CD14-positive monocyte (primary cell): ENCODE measurements at regions not wholly inside any gene's neighbourhood (a gene's known extent, or its start where the extent isn't known, plus 50 kb on each side); places are given as distances from the start of the nearest gene placed in this dataset.
"Not testable (repeated sequence)": the region's sequence is repeated elsewhere in the genome, so short reads cannot be mapped to it uniquely, and the experiment has no call there.

Source experiments
- DNase-seq, 3 donors: peaks; one replicate each; pipeline ENCODE4 v3.0.0-alpha.2; 2011 to 2022
- H2AFZ ChIP-seq: 2 replicates; pipeline ENCODE4 v1.6.0; 2012; ENCODE audit warnings: mild to moderate bottlenecking, low read depth, low read length, inconsistent platforms; ENCODE audit not compliant: insufficient read depth, poor library complexity, severe bottlenecking
- H3K27ac ChIP-seq, 2 donors: 1 replicate in 1 of 2; 2 replicates in 1 of 2; pipeline ENCODE4 v1.5.1; 2012 to 2013; ENCODE audit warnings: low read length in 2 of 2, control low read depth in 1 of 2, inconsistent platforms in 1 of 2, low read depth in 1 of 2, mild to moderate bottlenecking in 1 of 2
- H3K27me3 ChIP-seq, 2 donors: one replicate each; pipeline versions ENCODE4 v1.6.0 to v1.6.1; 2011 to 2013; ENCODE audit warnings: low read length in 2 of 2; ENCODE audit not compliant: control insufficient read depth in 2 of 2, insufficient read depth in 2 of 2
- H3K36me3 ChIP-seq, 2 donors: replicated peaks in 1 of 2; 1 replicate in 1 of 2; 2 replicates in 1 of 2; pipeline versions ENCODE4 v1.5.1 to v1.6.1; 2012 to 2013; ENCODE audit warnings: low read length in 2 of 2, control low read depth in 1 of 2, inconsistent platforms in 1 of 2, mild to moderate bottlenecking in 1 of 2; ENCODE audit not compliant: insufficient read depth in 2 of 2, control insufficient read depth in 1 of 2
- H3K4me1 ChIP-seq, 2 donors: 1 replicate in 1 of 2; 2 replicates in 1 of 2; pipeline versions ENCODE4 v1.5.1 to v1.6.1; 2012 to 2013; ENCODE audit warnings: low read length in 2 of 2, control low read depth in 1 of 2, inconsistent platforms in 1 of 2, mild to moderate bottlenecking in 1 of 2, moderate library complexity in 1 of 2; ENCODE audit not compliant: insufficient read depth in 2 of 2, control insufficient read depth in 1 of 2
- H3K4me2 ChIP-seq: replicated peaks from 2 replicates; pipeline ENCODE3; 2012; ENCODE audit warnings: low read length, moderate library complexity, mild to moderate bottlenecking; ENCODE audit not compliant: poor library complexity, severe bottlenecking; ENCODE audit errors: extremely low read depth
- H3K4me3 ChIP-seq, 3 experiments: fragments of 200-600 bp in 1 of 3; sonication (generic) in 1 of 3; replicated peaks in 1 of 3; 1 replicate in 2 of 3; 2 replicates in 1 of 3; pipeline ENCODE4 v1.5.1; 2011 to 2013; ENCODE audit warnings: low read length in 3 of 3, mild to moderate bottlenecking in 3 of 3, control low read depth in 2 of 3, low read depth in 2 of 3, inconsistent platforms in 1 of 3, moderate library complexity in 1 of 3
- H3K79me2 ChIP-seq: 2 replicates; pipeline ENCODE4 v1.6.0; 2012; ENCODE audit warnings: mild to moderate bottlenecking, control low read depth, inconsistent platforms, low read length, moderate library complexity; ENCODE audit not compliant: insufficient read depth
- H3K9ac ChIP-seq: 2 replicates; pipeline ENCODE4 v1.6.0; 2017; ENCODE audit warnings: low read length, mild to moderate bottlenecking; ENCODE audit not compliant: insufficient read depth, poor library complexity, severe bottlenecking
- H3K9me3 ChIP-seq, 2 donors: replicated peaks in 1 of 2; 1 replicate in 1 of 2; 2 replicates in 1 of 2; pipeline versions ENCODE4 v1.5.1 to v1.6.1; 2012 to 2013; ENCODE audit warnings: low read length in 2 of 2, control low read depth in 1 of 2; ENCODE audit not compliant: control insufficient read depth in 1 of 2, insufficient read depth in 1 of 2
- H4K20me1 ChIP-seq: 2 replicates; pipeline ENCODE4 v1.6.0; 2012; ENCODE audit warnings: mild to moderate bottlenecking, low read length, control low read depth, moderate library complexity; ENCODE audit not compliant: insufficient read depth
- H3K27ac Mint-ChIP-seq, 7 donors: one replicate each; pipeline ENCODE4 v1.8.0; 2020; ENCODE audit warnings: mild to moderate bottlenecking in 7 of 7, mixed read lengths in 7 of 7, moderate library complexity in 6 of 7, inconsistent platforms in 2 of 7
- H3K27me3 Mint-ChIP-seq, 3 donors: one replicate each; pipeline ENCODE4 v1.8.0; 2021 to 2022; ENCODE audit warnings: low read depth in 3 of 3, mild to moderate bottlenecking in 3 of 3, mixed read lengths in 3 of 3, moderate library complexity in 3 of 3, inconsistent platforms in 1 of 3
- H3K36me3 Mint-ChIP-seq, 2 donors: one replicate each; pipeline ENCODE4 v1.8.0; 2020; ENCODE audit warnings: mixed read lengths in 2 of 2, inconsistent platforms in 1 of 2, mild to moderate bottlenecking in 1 of 2
- H3K4me1 Mint-ChIP-seq: one replicate; pipeline ENCODE4 v1.8.0; 2020; ENCODE audit warnings: mild to moderate bottlenecking, mixed read lengths
- H3K4me3 Mint-ChIP-seq, 2 donors: one replicate each; pipeline ENCODE4 v1.8.0; 2020; ENCODE audit warnings: mild to moderate bottlenecking in 2 of 2, mixed read lengths in 2 of 2, moderate library complexity in 1 of 2
- H3K9me3 Mint-ChIP-seq, 7 donors: one replicate each; pipeline ENCODE4 v1.8.0; 2020 to 2022; ENCODE audit warnings: mixed read lengths in 7 of 7, mild to moderate bottlenecking in 6 of 7, moderate library complexity in 6 of 7, inconsistent platforms in 2 of 7
- WGBS: methylation state at CpG from one replicate; pipeline ENCODE4 v1.1.5; 2013; ENCODE audit warnings: missing lambda C conversion rate; ENCODE audit not compliant: insufficient coverage; 5-methylcytosine and 5-hydroxymethylcytosine counted together
- intact Hi-C, 2 donors: fragments of 100-400 bp; cut with micrococcal nuclease; formaldehyde crosslinking; loops; one replicate each; pipeline versions ENCODE4 v1.15.0 to v1.15.1; 2023
- TF ChIP-seq, protein P1 (sequence below): fragments of 200-600 bp; IDR thresholded peaks from one replicate; pipeline ENCODE4 v1.8.0; 2022; ENCODE audit warnings: antibody characterized with exemption, mild to moderate bottlenecking

DNA sequence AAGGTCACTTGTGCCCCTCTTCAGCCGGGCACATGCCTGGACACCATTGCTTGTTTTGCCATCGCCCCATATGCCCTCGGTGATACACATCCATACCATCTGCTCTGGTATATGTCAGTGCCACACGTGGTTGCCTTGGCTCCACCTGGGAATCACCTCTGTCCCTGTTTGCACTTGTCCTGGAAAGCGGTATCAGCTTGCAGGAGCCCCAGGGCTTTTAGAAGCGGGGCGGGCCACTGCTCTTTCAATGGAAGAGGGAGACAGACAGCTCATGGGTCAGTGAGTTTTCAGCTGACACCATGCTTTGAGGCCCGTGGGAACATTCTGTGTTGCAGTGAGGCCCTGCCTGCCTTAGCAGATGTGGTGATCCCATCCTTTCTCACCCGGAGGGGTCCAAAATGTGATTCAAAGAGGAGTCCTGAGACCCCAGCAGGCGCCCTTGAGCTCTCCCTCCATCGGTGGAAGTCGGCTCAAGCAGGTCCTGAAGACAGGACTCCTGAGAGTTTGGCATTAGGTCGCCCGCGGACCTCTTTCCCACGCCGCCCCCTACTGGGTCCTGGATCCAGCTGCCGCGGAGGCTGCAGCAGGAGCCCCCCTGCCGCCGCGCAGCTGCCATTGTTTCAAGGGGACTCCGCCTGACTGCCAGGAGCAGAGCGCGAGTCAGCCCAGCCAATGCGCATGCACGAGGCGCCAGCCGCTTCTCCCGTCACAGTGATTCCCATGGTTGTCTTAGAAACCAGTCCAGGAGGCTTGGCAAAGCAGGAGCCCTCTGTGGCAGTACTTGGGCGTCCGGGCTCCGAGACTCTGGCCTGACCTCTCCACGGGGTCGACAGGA is 773.2 kb upstream of the ALG10B start:
- Mint-ChIP-seq H3K27me3 (no peaks in the 10 kb centered on the region), H3K4me1 (no peaks in the 10 kb centered on the region), H3K9me3 (peaks cover 38 to 84% (median 77%) of the 10 kb centered on the region in 7 donors), H3K4me3 (no peak overlapping the region), H3K36me3 (no peaks in the 10 kb centered on the region), H3K27ac (no peak overlapping the region)
- no peaks in the 10 kb centered on the region for H4K20me1 ChIP-seq
- no peaks in the 10 kb centered on the region for H3K4me1 ChIP-seq
- no peak for DNase-seq
- no peaks in the 10 kb centered on the region for H3K79me2 ChIP-seq
- WGBS = 72% methylated on average over 31 of the region's 35 CpGs
- no peak overlapping the region for H3K27ac ChIP-seq
- no peak overlapping the region for H3K4me2 ChIP-seq
- no peak overlapping the region for H2AFZ ChIP-seq
- H3K4me3 ChIP-seq = no peak overlapping the region
- H3K9ac ChIP-seq = no peak overlapping the region
- H3K36me3 ChIP-seq = no peaks in the 10 kb centered on the region
- TF ChIP-seq, protein P1, sequence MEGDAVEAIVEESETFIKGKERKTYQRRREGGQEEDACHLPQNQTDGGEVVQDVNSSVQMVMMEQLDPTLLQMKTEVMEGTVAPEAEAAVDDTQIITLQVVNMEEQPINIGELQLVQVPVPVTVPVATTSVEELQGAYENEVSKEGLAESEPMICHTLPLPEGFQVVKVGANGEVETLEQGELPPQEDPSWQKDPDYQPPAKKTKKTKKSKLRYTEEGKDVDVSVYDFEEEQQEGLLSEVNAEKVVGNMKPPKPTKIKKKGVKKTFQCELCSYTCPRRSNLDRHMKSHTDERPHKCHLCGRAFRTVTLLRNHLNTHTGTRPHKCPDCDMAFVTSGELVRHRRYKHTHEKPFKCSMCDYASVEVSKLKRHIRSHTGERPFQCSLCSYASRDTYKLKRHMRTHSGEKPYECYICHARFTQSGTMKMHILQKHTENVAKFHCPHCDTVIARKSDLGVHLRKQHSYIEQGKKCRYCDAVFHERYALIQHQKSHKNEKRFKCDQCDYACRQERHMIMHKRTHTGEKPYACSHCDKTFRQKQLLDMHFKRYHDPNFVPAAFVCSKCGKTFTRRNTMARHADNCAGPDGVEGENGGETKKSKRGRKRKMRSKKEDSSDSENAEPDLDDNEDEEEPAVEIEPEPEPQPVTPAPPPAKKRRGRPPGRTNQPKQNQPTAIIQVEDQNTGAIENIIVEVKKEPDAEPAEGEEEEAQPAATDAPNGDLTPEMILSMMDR = no peak
- no peaks in the 10 kb centered on the region for H3K27me3 ChIP-seq
- peaks cover 84 to 87% of the 10 kb centered on the region in 2 donors for H3K9me3 ChIP-seq
- intact Hi-C loops = no loop called here

DNA sequence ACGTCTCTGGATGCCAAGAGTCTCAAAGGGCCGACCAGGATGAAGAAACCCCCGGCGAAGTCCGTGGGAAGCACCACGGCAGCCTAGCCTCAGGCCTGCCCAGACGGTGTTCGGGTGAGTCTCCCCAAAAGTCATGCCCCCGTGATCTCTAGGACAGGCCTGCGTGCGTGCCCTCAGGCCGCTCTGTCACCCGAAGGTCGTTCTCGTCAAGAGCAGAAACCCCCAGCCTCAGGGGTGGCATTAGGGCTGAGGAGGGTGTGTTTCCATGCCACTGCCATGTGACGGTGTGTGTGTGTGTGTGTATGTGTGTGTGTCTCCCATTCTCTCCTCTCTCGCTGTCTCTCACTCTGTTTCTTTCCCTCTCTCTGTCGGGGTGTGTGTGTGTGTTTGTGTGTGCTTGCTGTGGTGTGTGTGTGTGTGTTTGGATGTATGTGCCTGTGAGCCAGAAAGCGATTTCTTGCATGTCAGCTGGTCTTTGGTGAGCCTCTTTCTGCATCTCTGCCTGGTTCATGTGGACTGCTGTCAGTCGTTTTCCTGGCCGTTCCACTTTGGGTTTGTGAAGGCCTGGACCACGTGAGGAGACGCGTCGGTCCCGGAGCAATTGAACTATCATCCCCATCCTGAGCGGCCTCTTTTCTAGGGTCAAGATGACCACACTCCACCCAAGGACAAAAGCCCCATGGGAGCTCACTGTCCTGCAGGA is 772.5 kb upstream of the ALG10B start:
- Mint-ChIP-seq H3K9me3 (peaks cover 40 to 89% (median 84%) of the 10 kb centered on the region in 7 donors), H3K27me3 (no peaks in the 10 kb centered on the region), H3K36me3 (no peaks in the 10 kb centered on the region), H3K27ac (no peak overlapping the region), H3K4me1 (no peaks in the 10 kb centered on the region), H3K4me3 (no peak overlapping the region)
- Histone ChIP-seq H4K20me1 (no peaks in the 10 kb centered on the region), H3K9ac (no peak overlapping the region), H3K27me3 (no peaks in the 10 kb centered on the region), H3K9me3 (peaks cover 91% of the 10 kb centered on the region in 2 donors), H3K4me2 (no peak overlapping the region), H3K36me3 (no peaks in the 10 kb centered on the region), H3K27ac (no peak overlapping the region), H3K4me1 (no peaks in the 10 kb centered on the region), H2AFZ (no peak overlapping the region), H3K79me2 (no peaks in the 10 kb centered on the region), H3K4me3 (no peak overlapping the region)
- DNase-seq = no peak
- 92% methylated on average over 13 of the region's 27 CpGs for WGBS
- TF ChIP-seq, protein P1 = no peak
- intact Hi-C loops = no loop called here

DNA sequence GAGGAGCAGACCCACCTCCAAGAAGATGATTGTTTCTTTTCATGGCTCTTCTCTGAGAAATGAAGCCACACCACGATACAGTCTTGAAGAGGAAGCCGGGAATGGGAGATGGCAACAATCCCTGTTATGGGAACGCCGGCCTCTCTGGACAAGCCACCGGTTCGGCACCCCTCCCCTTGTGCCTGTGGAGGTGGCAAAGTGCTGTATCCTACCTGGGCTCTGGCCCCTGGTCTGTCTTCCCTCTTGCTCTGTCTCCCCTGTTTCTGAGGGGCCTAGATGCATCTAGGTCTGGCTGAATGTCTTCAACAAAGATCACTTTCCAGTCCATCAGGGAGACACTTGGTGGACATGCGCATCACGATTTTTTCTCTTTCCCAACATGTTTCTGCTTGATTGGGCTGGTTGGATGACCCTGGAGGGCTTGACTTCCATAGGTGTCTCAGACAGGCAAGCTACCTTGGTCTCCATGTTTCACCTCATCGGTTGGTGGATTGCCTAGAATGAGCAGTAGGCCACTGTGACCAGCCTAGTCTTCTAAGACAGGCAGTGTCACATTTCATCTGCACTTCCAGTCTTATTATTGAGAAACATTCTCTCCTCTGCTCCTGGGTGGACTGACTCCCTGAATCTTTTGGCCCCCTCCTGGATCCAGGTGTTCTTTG is 771.8 kb upstream of the ALG10B start:
- H3K36me3 ChIP-seq, H3K27ac ChIP-seq, H3K4me1 Mint-ChIP-seq, intact Hi-C loops, H2AFZ ChIP-seq, H3K79me2 ChIP-seq, H3K4me3 ChIP-seq, DNase-seq, H3K27me3 ChIP-seq, H3K4me1 ChIP-seq, H3K9ac ChIP-seq, H3K4me3 Mint-ChIP-seq, H4K20me1 ChIP-seq, H3K36me3 Mint-ChIP-seq, H3K27me3 Mint-ChIP-seq, H3K4me2 ChIP-seq: not testable (repeated sequence)
- Mint-ChIP-seq H3K27ac (peak overlapping the region in 1 of 7 donors; percentile 16), H3K9me3 (peaks cover 41 to 89% (median 85%) of the 10 kb centered on the region in 7 donors)
- H3K9me3 ChIP-seq = peaks cover 95 to 96% of the 10 kb centered on the region in 2 donors
- 87% methylated on average over 7 of the region's 9 CpGs for WGBS
